Retinal pigment epithelial cell (primary cell): ENCODE measurements at regions not wholly inside any gene's neighbourhood (a gene's known extent, or its start where the extent isn't known, plus 50 kb on each side); places are given as distances from the start of the nearest gene placed in this dataset.

Experiments used
- DNase-seq: peaks from one replicate; pipeline ENCODE4 v3.0.0-alpha.2; 2010; ENCODE audit warnings: low read depth
- H3K4me3 ChIP-seq: 2 replicates; pipeline ENCODE4 v1.5.1; 2011; ENCODE audit warnings: mild to moderate bottlenecking, low read length, control low read depth, moderate library complexity
- TF ChIP-seq, protein P1 (sequence below): conservative IDR thresholded peaks from 2 replicates; pipeline ENCODE4 v1.5.1; 2011; ENCODE audit warnings: low read depth, low read length, control low read depth, inconsistent platforms

DNA sequence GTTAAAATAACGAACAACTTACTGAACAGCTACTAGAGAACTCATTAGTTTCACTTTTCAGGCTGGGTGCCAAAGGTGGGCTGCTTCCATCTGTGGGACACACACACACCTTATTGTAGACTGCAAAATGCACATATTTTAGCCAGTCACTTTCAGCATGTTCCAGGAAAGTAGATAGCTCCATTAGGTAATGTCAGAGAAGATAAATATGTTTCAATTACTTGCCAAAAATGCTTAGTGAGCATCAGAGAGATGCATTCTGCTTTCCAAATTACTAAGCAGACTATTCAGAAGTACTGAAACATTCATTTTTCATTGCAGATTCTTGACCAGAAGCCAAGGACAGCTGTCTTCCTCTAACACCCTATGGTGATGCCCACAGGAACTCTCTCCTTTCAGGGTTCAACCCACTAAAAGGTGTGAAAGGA lies 56.2 kb upstream of the APC start:
- DNase-seq: no peak
- TF ChIP-seq, protein P1, sequence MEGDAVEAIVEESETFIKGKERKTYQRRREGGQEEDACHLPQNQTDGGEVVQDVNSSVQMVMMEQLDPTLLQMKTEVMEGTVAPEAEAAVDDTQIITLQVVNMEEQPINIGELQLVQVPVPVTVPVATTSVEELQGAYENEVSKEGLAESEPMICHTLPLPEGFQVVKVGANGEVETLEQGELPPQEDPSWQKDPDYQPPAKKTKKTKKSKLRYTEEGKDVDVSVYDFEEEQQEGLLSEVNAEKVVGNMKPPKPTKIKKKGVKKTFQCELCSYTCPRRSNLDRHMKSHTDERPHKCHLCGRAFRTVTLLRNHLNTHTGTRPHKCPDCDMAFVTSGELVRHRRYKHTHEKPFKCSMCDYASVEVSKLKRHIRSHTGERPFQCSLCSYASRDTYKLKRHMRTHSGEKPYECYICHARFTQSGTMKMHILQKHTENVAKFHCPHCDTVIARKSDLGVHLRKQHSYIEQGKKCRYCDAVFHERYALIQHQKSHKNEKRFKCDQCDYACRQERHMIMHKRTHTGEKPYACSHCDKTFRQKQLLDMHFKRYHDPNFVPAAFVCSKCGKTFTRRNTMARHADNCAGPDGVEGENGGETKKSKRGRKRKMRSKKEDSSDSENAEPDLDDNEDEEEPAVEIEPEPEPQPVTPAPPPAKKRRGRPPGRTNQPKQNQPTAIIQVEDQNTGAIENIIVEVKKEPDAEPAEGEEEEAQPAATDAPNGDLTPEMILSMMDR: no peak

DNA sequence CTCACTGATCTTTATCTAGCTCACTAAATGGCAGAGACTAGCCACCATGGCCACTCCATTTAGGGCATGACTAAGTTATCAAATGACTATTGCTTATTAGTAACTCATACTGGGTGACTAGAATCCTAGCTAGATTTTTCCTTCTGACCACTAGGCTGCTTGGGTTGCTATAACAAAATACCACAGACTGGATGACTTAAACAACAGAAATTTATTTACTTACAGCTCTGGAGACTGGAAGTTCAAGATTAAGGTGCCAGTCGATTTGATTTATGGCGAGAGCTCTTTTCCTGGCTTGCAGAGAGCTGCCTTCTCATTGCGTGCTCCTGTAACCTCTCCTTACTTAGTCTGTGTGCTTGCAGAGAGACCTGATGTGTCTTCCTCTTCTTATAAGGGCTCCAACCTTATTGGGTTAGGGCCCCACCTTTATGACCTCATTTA lies 55.0 kb upstream of the APC start:
- no peak for DNase-seq
- TF ChIP-seq, protein P1: no peak

More for the DNA sequence above, 56.2 kb upstream of the APC start:
- H3K4me3 ChIP-seq: no peak overlapping the region

DNA sequence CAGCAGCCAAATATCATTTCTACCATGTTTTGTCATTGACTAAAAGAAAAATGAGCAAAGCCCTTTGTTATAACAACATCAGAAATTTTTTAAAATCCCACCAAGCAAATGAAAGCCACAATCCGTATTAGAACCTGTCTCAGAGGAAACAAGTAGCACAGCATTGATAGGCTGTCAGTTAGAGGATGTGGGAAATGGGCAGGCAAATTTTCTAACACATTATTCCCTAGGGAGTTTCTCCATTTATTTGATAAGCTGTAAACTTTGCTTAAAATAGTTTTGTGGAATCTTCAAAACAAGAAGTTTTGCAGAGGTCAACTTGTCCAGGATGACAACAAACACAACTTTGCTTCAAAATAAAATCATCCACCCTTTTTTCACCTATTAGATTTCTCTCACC lies 53.6 kb upstream of the APC start:
- no peak overlapping the region for H3K4me3 ChIP-seq
- TF ChIP-seq, protein P1: no peak
- no peak for DNase-seq

More for the DNA sequence above, 55.0 kb upstream of the APC start:
- no peak overlapping the region for H3K4me3 ChIP-seq

DNA sequence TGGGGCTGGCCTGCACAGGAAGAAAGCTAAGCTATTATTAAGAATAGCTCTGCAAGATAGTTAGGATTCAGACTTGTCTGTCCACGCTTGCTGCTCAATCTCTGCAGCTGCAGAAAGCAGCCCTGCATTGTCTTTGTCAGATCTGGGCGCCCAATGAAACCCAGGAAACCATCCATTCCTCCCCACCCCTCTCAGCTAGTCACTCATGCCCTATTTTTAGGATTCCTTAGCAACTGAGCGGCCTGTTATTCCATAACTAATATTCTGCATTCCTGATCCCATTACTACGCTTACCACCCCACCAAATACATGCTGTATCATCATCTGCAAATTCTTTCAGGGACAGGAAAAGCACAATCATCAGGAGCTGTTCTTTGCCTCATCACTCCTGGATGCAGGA lies 52.9 kb upstream of the APC start:
- TF ChIP-seq, protein P1: no peak
- no peak overlapping the region for H3K4me3 ChIP-seq
- no peak for DNase-seq

DNA sequence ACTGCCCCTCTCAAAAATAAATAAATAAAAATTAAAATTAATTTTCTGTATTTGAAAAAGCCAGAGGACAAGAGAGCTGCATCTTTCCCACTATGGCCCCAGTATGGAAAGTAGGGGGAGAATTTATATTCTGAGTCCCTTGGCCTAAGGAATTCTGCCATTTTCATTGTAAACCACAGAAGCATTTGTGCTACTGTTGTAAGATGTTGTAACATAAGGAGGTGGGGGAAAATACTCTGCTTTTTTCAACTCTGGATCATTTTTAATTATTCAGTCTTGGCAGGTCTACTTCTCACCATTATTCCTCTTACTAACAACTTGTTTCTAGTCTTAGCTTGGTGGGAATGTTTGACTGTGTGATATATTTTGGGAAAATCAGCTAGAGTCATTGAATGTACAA lies 52.3 kb upstream of the APC start:
- TF ChIP-seq, protein P1: no peak

DNA sequence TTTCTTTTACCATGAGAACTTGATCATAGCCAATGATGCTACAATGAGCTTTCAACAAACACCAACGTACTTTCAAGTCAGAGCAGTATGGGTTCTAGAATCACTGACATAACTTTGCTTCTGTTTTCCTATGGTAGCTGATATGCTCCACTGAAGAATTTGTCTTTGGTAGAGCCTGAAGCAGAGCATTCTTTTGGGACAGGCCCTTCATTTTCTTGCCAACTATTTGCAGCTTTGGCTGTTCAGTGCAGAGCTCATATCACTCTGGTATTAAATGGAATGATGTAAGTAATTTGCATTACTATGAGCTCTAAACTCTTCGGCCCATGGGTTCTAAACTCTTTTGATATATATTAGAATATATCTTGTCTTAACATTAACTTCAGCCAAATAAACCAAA lies 51.8 kb upstream of the APC start:
- H3K4me3 ChIP-seq: no peak overlapping the region
- DNase-seq: no peak
- TF ChIP-seq, protein P1: no peak

More for the DNA sequence above, 52.3 kb upstream of the APC start:
- no peak overlapping the region for H3K4me3 ChIP-seq
- DNase-seq: no peak

DNA sequence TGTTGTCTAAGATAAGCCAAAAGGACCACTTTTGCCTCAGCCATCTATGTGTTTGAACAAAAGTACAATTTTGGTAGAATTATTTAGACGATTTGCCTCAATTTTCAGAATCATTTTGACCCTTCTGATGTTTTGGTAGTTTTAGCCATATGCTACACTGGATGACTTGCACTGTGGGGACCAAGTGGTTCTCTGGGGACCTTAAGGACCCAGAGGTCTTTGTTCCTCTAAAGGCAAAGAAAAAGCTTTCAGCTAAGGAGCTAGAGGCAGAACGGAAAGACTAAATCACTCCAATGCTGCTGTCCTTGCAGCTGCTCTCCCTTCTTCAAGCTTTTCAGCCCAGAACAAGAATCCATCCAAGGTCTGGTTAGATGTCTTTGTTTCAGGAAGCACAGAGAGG lies 51.0 kb upstream of the APC start:
- H3K4me3 ChIP-seq: no peak overlapping the region
- no peak for DNase-seq
- TF ChIP-seq, protein P1: no peak
